MM.1S (cell line): ENCODE measurements at regions not wholly inside any gene's neighbourhood (a gene's known extent, or its start where the extent isn't known, plus 50 kb on each side); places are given as distances from the start of the nearest gene placed in this dataset.

Source experiments
- CTCF ChIP-seq: fragments of 300-600 bp; sonication (generic); IDR thresholded peaks from 2 replicates; pipeline ENCODE4 v1.5.1; 2016; ENCODE audit warnings: antibody characterized with exemption, low read length, mixed read lengths
- EZH2 ChIP-seq: fragments of 300-600 bp; sonication (generic); optimal IDR thresholded peaks from 2 replicates; pipeline ENCODE3; 2017; ENCODE audit warnings: low read depth, mild to moderate bottlenecking, antibody characterized with exemption, low read length, mixed read lengths

GRCh38 chr7:36071605-36072004 is 81.4 kb upstream of the EEPD1 start:
- no peak for TF ChIP-seq CTCF
- TF ChIP-seq EZH2 = no peak
